ENCODE measurements at regions not wholly inside any gene's neighbourhood (a gene's known extent, or its start where the extent isn't known, plus 50 kb on each side); places are given as distances from the start of the nearest gene placed in this dataset.

- no peaks in the 10 kb centered on the region for H3K9me3 ChIP-seq (ENCODE audit: low read depth, low read length)
- no peaks in the 10 kb centered on the region for H3K36me3 ChIP-seq (ENCODE audit: insufficient read depth, low read length)
- no peak for DNase-seq (ENCODE audit: low read depth, low spot score)
- no peak overlapping the region for H3K27ac ChIP-seq
- no peak overlapping the region for H3K9ac ChIP-seq (ENCODE audit: insufficient read length)
- TF ChIP-seq EZH2 (IDR thresholded peaks at IDR 0.05) = no peak
- no peak for TF ChIP-seq POLR2AphosphoS5 (IDR thresholded peaks at IDR 0.05; ENCODE audit: borderline replicate concordance, low read depth, low read length)
- no peak for TF ChIP-seq FOXP2 (optimal IDR thresholded peaks at IDR 0.05; ENCODE audit: control extremely low read depth, extremely low read length, insufficient read depth)
- H3K4me3 ChIP-seq = no peak overlapping the region
Observed at GRCh38 chr3:16026753-16027152, 147.7 kb upstream of the GALNT15 start.

- Histone ChIP-seq H3K9me3 (ENCODE audit: low read depth, low read length) (no peaks in the 10 kb centered on the region), H3K36me3 (ENCODE audit: insufficient read depth, low read length) (no peaks in the 10 kb centered on the region), H3K4me3 (no peak overlapping the region), H3K9ac (ENCODE audit: insufficient read length) (no peak overlapping the region), H3K27ac (no peak overlapping the region)
- TF ChIP-seq POLR2AphosphoS5 (IDR thresholded peaks at IDR 0.05; ENCODE audit: borderline replicate concordance, low read depth, low read length) (no peak), EZH2 (IDR thresholded peaks at IDR 0.05) (no peak), FOXP2 (optimal IDR thresholded peaks at IDR 0.05; ENCODE audit: control extremely low read depth, extremely low read length, insufficient read depth) (no peak)
- DNase-seq (ENCODE audit: low read depth, low spot score) = no peak
Observed at GRCh38 chr3:16028604-16029003, 145.9 kb upstream of the GALNT15 start.

GRCh38 chr3:16030342-16030741 is 144.1 kb upstream of the GALNT15 start:
- no peak for DNase-seq (ENCODE audit: low read depth, low spot score)
- Histone ChIP-seq H3K9ac (ENCODE audit: insufficient read length) (no peak overlapping the region), H3K27ac (no peak overlapping the region), H3K9me3 (ENCODE audit: low read depth, low read length) (no peaks in the 10 kb centered on the region), H3K36me3 (ENCODE audit: insufficient read depth, low read length) (no peaks in the 10 kb centered on the region), H3K4me3 (no peak overlapping the region)
- no peak for TF ChIP-seq EZH2 (IDR thresholded peaks at IDR 0.05)
- no peak for TF ChIP-seq FOXP2 (optimal IDR thresholded peaks at IDR 0.05; ENCODE audit: control extremely low read depth, extremely low read length, insufficient read depth)
- no peak for TF ChIP-seq POLR2AphosphoS5 (IDR thresholded peaks at IDR 0.05; ENCODE audit: borderline replicate concordance, low read depth, low read length)

DNA sequence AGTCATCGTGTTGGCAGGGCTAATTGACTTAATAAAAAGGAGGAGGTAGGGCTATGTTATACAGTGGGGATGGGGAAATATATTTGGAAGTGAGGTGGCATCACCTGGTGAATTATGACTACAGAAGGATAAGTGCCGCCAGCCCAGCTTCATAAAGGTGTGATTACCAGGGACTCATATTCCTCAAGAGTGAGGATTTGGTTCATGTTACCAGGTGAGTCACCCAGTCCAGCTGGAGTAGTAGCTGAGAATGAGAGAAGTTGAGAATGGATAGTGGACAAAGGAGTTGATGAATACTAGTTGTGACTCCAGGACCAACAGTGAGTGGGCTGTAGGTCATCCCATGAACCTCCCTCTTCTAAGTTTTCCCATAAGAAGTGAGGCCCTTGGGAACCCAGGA is 143.0 kb upstream of the GALNT15 start:
- Histone ChIP-seq H3K27ac (no peak overlapping the region), H3K9ac (ENCODE audit: insufficient read length) (no peak overlapping the region), H3K36me3 (ENCODE audit: insufficient read depth, low read length) (no peaks in the 10 kb centered on the region), H3K9me3 (ENCODE audit: low read depth, low read length) (no peaks in the 10 kb centered on the region), H3K4me3 (no peak overlapping the region)
- DNase-seq (ENCODE audit: low read depth, low spot score) = no peak
- TF ChIP-seq FOXP2 (optimal IDR thresholded peaks at IDR 0.05; ENCODE audit: control extremely low read depth, extremely low read length, insufficient read depth) (no peak), POLR2AphosphoS5 (IDR thresholded peaks at IDR 0.05; ENCODE audit: borderline replicate concordance, low read depth, low read length) (no peak), EZH2 (IDR thresholded peaks at IDR 0.05) (no peak)

- Histone ChIP-seq H3K27ac (no peak overlapping the region), H3K4me3 (no peak overlapping the region), H3K9ac (ENCODE audit: insufficient read length) (no peak overlapping the region), H3K9me3 (ENCODE audit: low read depth, low read length) (no peaks in the 10 kb centered on the region), H3K36me3 (ENCODE audit: insufficient read depth, low read length) (no peaks in the 10 kb centered on the region)
- no peak for DNase-seq (ENCODE audit: low read depth, low spot score)
- TF ChIP-seq EZH2 (IDR thresholded peaks at IDR 0.05) = no peak
- no peak for TF ChIP-seq FOXP2 (optimal IDR thresholded peaks at IDR 0.05; ENCODE audit: control extremely low read depth, extremely low read length, insufficient read depth)
- TF ChIP-seq POLR2AphosphoS5 (IDR thresholded peaks at IDR 0.05; ENCODE audit: borderline replicate concordance, low read depth, low read length) = no peak
Observed at GRCh38 chr3:16033889-16034687, 140.4 kb upstream of the GALNT15 start.

GRCh38 chr3:16040991-16041390 is 133.5 kb upstream of the GALNT15 start:
- no peaks in the 10 kb centered on the region for H3K36me3 ChIP-seq (ENCODE audit: insufficient read depth, low read length)
- no peak for TF ChIP-seq FOXP2 (optimal IDR thresholded peaks at IDR 0.05; ENCODE audit: control extremely low read depth, extremely low read length, insufficient read depth)
- no peak for TF ChIP-seq EZH2 (IDR thresholded peaks at IDR 0.05)
- no peak for TF ChIP-seq POLR2AphosphoS5 (IDR thresholded peaks at IDR 0.05; ENCODE audit: borderline replicate concordance, low read depth, low read length)
- no peak for DNase-seq (ENCODE audit: low read depth, low spot score)

DNA sequence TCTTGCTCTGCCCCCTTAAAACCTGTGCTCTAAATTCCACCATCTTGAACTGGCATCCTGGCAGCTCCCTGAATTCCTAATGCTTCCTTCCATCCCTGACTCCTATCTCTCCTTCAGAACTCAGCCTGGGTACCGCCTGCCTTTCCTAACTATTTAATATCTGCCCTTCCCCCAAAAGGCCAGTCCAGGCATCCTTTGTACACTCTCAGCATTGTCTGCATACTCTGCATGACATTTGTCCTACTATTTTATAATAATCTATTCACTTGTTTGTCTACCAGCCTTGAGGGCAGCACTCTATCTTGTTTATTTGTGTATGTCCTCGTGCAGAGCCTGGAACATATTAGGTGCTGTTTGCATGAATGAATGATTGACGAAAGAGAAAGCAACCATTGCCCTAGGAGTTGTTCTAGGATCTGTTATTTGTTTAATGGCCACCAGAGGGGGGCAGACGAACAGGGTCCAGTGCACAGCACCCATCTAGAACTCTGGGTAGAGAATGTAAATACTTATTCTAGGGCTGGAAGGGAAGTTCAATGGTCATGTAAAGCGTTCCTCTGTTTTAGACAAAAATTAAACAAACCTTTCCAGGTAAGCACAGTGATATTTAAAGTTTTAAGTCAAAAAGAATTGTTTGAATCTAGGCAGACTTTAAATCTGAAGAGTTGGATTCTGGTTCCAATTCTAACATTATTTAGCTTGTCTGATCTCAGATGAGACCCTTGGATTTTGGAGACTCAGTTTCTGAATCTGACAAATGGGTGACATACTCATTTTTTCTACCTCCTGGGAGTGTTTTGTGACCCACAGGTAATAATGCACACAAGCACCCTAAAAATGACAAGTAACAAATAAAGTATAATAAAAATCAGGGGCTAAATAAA is 125.8 kb upstream of the GALNT15 start:
- Histone ChIP-seq H3K9ac (ENCODE audit: insufficient read length) (no peak overlapping the region), H3K36me3 (ENCODE audit: insufficient read depth, low read length) (no peaks in the 10 kb centered on the region), H3K4me3 (no peak overlapping the region), H3K27ac (no peak overlapping the region), H3K9me3 (ENCODE audit: low read depth, low read length) (no peaks in the 10 kb centered on the region)
- TF ChIP-seq EZH2 (IDR thresholded peaks at IDR 0.05) (no peak), POLR2AphosphoS5 (IDR thresholded peaks at IDR 0.05; ENCODE audit: borderline replicate concordance, low read depth, low read length) (no peak)
- DNase-seq (ENCODE audit: low read depth, low spot score) = no peak

More at GRCh38 chr3:16040991-16041390, 133.5 kb upstream of the GALNT15 start:
- Histone ChIP-seq H3K4me3 (no peak overlapping the region), H3K9ac (ENCODE audit: insufficient read length) (no peak overlapping the region), H3K9me3 (ENCODE audit: low read depth, low read length) (no peaks in the 10 kb centered on the region), H3K27ac (no peak overlapping the region)

DNA sequence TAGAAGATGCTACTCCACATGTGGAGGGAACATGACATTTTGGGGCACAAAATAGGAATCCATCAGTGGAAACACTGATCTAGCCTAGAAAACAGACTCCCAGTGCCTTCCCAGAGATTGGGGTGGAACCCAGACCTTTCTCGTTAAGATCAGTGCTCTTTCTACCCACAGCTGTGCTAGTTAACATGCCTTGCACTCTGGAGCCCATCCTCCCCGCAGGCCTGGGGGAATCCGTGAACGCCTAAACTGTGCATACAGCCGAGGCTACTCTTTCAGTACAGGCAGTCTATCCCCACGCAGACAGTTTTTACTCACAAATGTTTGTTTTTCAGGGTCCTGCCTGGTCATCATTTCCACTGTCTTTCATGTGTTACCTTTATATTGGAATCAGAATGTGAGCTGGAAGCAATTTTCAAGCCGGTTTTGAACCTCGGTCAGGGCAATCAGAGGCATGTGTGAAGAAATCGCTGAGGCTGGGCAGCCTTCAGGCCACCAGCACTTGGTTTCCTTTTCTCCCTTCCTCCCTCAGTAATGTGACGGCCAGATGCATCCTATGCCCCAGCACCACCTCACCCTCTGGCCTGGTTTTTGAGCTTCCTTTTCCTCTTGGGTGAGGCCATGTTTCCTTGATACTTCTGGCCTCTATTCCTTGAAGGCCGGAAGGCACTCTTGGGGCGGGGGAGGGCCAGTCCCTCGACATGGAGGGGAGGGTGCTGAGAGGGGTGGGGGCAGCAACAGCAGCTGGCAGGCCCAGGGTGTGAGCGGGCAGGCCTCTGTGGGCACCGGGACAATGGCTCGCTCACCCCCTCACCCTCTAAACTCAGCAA is 123.6 kb upstream of the GALNT15 start:
- no peak for TF ChIP-seq POLR2AphosphoS5 (IDR thresholded peaks at IDR 0.05; ENCODE audit: borderline replicate concordance, low read depth, low read length)
- no peak for TF ChIP-seq FOXP2 (optimal IDR thresholded peaks at IDR 0.05; ENCODE audit: control extremely low read depth, extremely low read length, insufficient read depth)
- TF ChIP-seq EZH2 (IDR thresholded peaks at IDR 0.05) = no peak
- Histone ChIP-seq H3K27ac (no peak overlapping the region), H3K9me3 (ENCODE audit: low read depth, low read length) (no peaks in the 10 kb centered on the region), H3K9ac (ENCODE audit: insufficient read length) (no peak overlapping the region), H3K4me3 (no peak overlapping the region), H3K36me3 (ENCODE audit: insufficient read depth, low read length) (no peaks in the 10 kb centered on the region)
- DNase-seq (ENCODE audit: low read depth, low spot score) = no peak

Data from SK-N-MC (cell line).